Breast epithelium (tissue), 4 donors: ENCODE measurements at regions not wholly inside any gene's neighbourhood (a gene's known extent, or its start where the extent isn't known, plus 50 kb on each side); places are given as distances from the start of the nearest gene placed in this dataset.

Experiments
- DNase-seq, 2 donors: peaks; one replicate each; pipeline ENCODE4 v3.0.0-alpha.2; 2019; ENCODE audit warnings: low spot score in 2 of 2
- H3K27ac ChIP-seq, 2 donors: fragments of 200-600 bp; sonication (generic) in 1 of 2; one replicate each; pipeline ENCODE4 v1.5.1; 2016 to 2019; ENCODE audit warnings: mild to moderate bottlenecking in 1 of 2
- H3K27me3 ChIP-seq, 2 donors: fragments of 200-600 bp; sonication (generic) in 1 of 2; one replicate each; pipeline versions ENCODE4 v1.5.1 to v1.6.0; 2017 to 2019; ENCODE audit warnings: control low read depth in 1 of 2, mild to moderate bottlenecking in 1 of 2
- H3K36me3 ChIP-seq: fragments of 200-600 bp; one replicate; pipeline ENCODE4 v1.5.1; 2019
- H3K4me1 ChIP-seq, 2 donors: fragments of 200-600 bp; sonication (generic); one replicate each; pipeline ENCODE4 v1.5.1; 2016 to 2019; ENCODE audit warnings: control low read depth in 1 of 2
- H3K4me3 ChIP-seq, 3 donors: fragments of 200-600 bp; sonication (generic); 1 replicate in 2 of 3; 2 replicates in 1 of 3; pipeline ENCODE4 v1.5.1; 2016 to 2019; ENCODE audit warnings: mild to moderate bottlenecking in 3 of 3, moderate library complexity in 2 of 3
- H3K9me3 ChIP-seq, 2 donors: fragments of 200-600 bp; sonication (generic) in 1 of 2; one replicate each; pipeline ENCODE4 v1.5.1; 2016 to 2019; ENCODE audit warnings: control low read depth in 1 of 2
- CTCF ChIP-seq, 3 donors: fragments of 450-650 bp; IDR thresholded peaks; one replicate each; pipeline ENCODE4 v1.5.1; 2016 to 2017; ENCODE audit warnings: antibody characterized with exemption in 3 of 3, mild to moderate bottlenecking in 3 of 3, moderate library complexity in 3 of 3
- POLR2A ChIP-seq: fragments of 450-650 bp; IDR thresholded peaks from one replicate; pipeline ENCODE4 v1.6.1; 2016; ENCODE audit warnings: antibody characterized with exemption, mild to moderate bottlenecking, moderate library complexity
- POLR2AphosphoS5 ChIP-seq, 3 donors: sonication (generic); formaldehyde crosslinking; IDR thresholded peaks; one replicate each; pipeline ENCODE4 v1.6.1; 2017; ENCODE audit warnings: antibody characterized with exemption in 3 of 3
- intact Hi-C: fragments of 100-400 bp; cut with DNase I; formaldehyde crosslinking; loops from one replicate; pipeline ENCODE4 v1.15.1; 2023; ENCODE audit warnings: low total_unique reads

- intact Hi-C loops = no loop called here
- Histone ChIP-seq H3K27ac (no peak overlapping the region), H3K27me3 (no peaks in the 10 kb centered on the region), H3K4me3 (no peak overlapping the region), H3K9me3 (no peaks in the 10 kb centered on the region), H3K4me1 (no peaks in the 10 kb centered on the region), H3K36me3 (no peaks in the 10 kb centered on the region)
- DNase-seq = no peak
- no peak for TF ChIP-seq POLR2AphosphoS5 (IDR thresholded peaks at IDR 0.05)
- no peak for TF ChIP-seq CTCF (IDR thresholded peaks at IDR 0.05)
- TF ChIP-seq POLR2A = no peak
These were observed 67.8 kb downstream of the CASP12 start for GRCh38 chr11:104830508-104830907.

- no peak for DNase-seq
- Histone ChIP-seq H3K4me1 (no peaks in the 10 kb centered on the region), H3K27ac (no peak overlapping the region), H3K36me3 (no peaks in the 10 kb centered on the region), H3K27me3 (no peaks in the 10 kb centered on the region), H3K9me3 (no peaks in the 10 kb centered on the region), H3K4me3 (no peak overlapping the region)
- TF ChIP-seq POLR2AphosphoS5 (IDR thresholded peaks at IDR 0.05) (no peak), POLR2A (no peak), CTCF (IDR thresholded peaks at IDR 0.05) (no peak)
- intact Hi-C loops = no loop called here
These were observed 68.2 kb downstream of the CASP12 start for GRCh38 chr11:104830080-104830479.

DNA sequence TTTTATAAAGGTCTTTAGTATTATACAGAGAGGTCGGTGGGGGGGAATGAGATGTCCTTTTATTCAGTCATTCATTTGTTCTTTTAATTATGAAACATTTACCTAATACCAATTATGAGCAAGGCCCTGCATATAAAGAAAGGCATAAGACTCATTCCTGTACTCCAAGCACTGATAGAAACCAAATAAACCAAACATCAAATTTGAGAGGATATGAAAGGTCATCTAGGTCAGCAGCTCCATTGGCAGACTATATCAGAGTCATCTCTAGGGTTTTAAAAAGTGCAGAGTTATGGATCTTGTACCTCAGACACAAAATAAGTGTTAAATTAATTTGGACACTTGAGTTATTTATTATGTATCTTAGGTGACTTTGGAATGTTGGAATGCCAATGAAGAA lies 71.5 kb downstream of the CASP12 start:
- no peaks in the 10 kb centered on the region for H3K9me3 ChIP-seq
- H3K36me3 ChIP-seq = no peaks in the 10 kb centered on the region
- TF ChIP-seq CTCF (IDR thresholded peaks at IDR 0.05) (no peak), POLR2AphosphoS5 (IDR thresholded peaks at IDR 0.05) (no peak), POLR2A (no peak)
- no peak for DNase-seq
- H3K27me3 ChIP-seq = no peaks in the 10 kb centered on the region
- H3K4me3 ChIP-seq = no peak overlapping the region
- intact Hi-C loops = no loop called here
- H3K27ac ChIP-seq = no peak overlapping the region
- H3K4me1 ChIP-seq = no peaks in the 10 kb centered on the region

DNA sequence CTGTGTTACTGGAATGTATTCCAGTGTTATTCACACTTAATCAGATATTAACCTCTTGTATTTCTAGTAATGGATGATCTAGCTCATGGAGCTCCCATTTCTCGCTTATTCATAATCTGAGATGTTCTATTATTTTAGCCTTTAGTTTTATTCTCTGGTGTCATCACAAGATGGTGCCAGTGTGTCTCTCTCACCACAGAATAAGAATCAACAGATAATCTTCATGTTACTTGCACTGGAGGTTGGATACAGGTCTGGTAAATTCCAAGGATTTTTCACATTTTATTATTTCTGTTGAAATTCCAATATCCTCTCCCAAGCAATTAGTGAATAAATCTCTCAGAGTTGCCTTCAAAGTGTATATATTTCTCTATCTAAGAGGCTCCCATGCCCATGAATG lies 74.6 kb downstream of the CASP12 start:
- Histone ChIP-seq H3K36me3 (no peaks in the 10 kb centered on the region), H3K9me3 (no peaks in the 10 kb centered on the region), H3K4me1 (no peaks in the 10 kb centered on the region), H3K27me3 (no peaks in the 10 kb centered on the region), H3K27ac (no peak overlapping the region), H3K4me3 (no peak overlapping the region)
- DNase-seq = no peak
- intact Hi-C loops = no loop called here
- no peak for TF ChIP-seq POLR2AphosphoS5 (IDR thresholded peaks at IDR 0.05)

DNA sequence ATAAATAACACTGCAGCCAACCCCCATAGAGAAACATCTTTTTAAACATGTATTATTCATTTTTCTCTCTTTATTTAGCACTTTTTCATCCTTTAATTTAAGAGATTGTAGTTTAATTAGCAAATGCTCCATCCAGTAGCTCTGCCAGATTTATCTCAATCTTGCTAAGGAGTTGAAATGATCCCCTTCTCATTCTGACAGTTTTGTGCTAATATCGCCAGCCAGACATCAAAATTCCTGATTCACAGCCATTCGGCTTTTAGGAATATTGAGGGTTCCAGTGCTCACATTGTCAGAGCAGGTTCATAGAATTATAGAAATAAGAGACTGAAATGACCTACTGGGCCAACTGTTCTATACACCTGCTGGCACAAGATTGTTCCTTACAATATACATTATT lies 77.8 kb downstream of the CASP12 start:
- TF ChIP-seq POLR2A (no peak), POLR2AphosphoS5 (IDR thresholded peaks at IDR 0.05) (no peak), CTCF (IDR thresholded peaks at IDR 0.05) (no peak)
- H3K27ac ChIP-seq = no peak overlapping the region
- H3K36me3 ChIP-seq = no peaks in the 10 kb centered on the region
- intact Hi-C loops = no loop called here
- DNase-seq = no peak
- H3K4me3 ChIP-seq = no peak overlapping the region
- H3K4me1 ChIP-seq = no peaks in the 10 kb centered on the region
- H3K9me3 ChIP-seq = no peaks in the 10 kb centered on the region
- H3K27me3 ChIP-seq = no peaks in the 10 kb centered on the region

GRCh38 chr11:104819603-104820002 lies 78.7 kb downstream of the CASP12 start:
- intact Hi-C loops = no loop called here
- DNase-seq = no peak
- H3K4me1 ChIP-seq = no peaks in the 10 kb centered on the region
- no peak overlapping the region for H3K4me3 ChIP-seq
- no peak overlapping the region for H3K27ac ChIP-seq
- H3K36me3 ChIP-seq = no peaks in the 10 kb centered on the region
- TF ChIP-seq CTCF (IDR thresholded peaks at IDR 0.05) = no peak
- TF ChIP-seq POLR2AphosphoS5 (IDR thresholded peaks at IDR 0.05) = no peak
- TF ChIP-seq POLR2A = no peak
- H3K9me3 ChIP-seq = no peaks in the 10 kb centered on the region
- no peaks in the 10 kb centered on the region for H3K27me3 ChIP-seq
